ENCODE measurements at regions not wholly inside any gene's neighbourhood (a gene's known extent, or its start where the extent isn't known, plus 50 kb on each side); places are given as distances from the start of the nearest gene placed in this dataset.

- no peak for DNase-seq
Observed at GRCh38 chr2:38509947-38510326, 92.8 kb downstream of the HNRNPLL start.

GRCh38 chr2:38509314-38509946 lies 93.3 kb downstream of the HNRNPLL start:
- DNase-seq, result peak; percentile 29

GRCh38 chr2:38508311-38509039 lies 94.3 kb downstream of the HNRNPLL start:
- peak; percentile 58 for DNase-seq

- DNase-seq, result no peak
Observed at GRCh38 chr2:38507712-38508111, 95.0 kb downstream of the HNRNPLL start.

- DNase-seq, result no peak
Observed at GRCh38 chr2:38505779-38506178, 96.9 kb downstream of the HNRNPLL start.

GRCh38 chr2:38504169-38504568 lies 98.6 kb downstream of the HNRNPLL start:
- DNase-seq, result no peak

GRCh38 chr2:38502107-38502506 lies 100.6 kb downstream of the HNRNPLL start:
- no peak for DNase-seq

- DNase-seq, result no peak
Observed at GRCh38 chr2:38500283-38500634, 102.5 kb downstream of the HNRNPLL start.

GRCh38 chr2:38499548-38500282 lies 103.0 kb downstream of the HNRNPLL start:
- no peak for DNase-seq

- no peak for DNase-seq
Observed at GRCh38 chr2:38498045-38498481, 104.7 kb downstream of the HNRNPLL start.

GRCh38 chr2:38497670-38498037 lies 105.1 kb downstream of the HNRNPLL start:
- no peak for DNase-seq

GRCh38 chr2:38496927-38497669 lies 105.6 kb downstream of the HNRNPLL start:
- no peak for DNase-seq

- DNase-seq, result no peak
Observed at GRCh38 chr2:38495880-38496279, 106.8 kb downstream of the HNRNPLL start.

- DNase-seq, result no peak
Observed at GRCh38 chr2:38494394-38494793, 108.3 kb downstream of the HNRNPLL start.

- DNase-seq, result no peak
Observed at GRCh38 chr2:38492042-38492615, 110.6 kb downstream of the HNRNPLL start.

- DNase-seq, result no peak
Observed at GRCh38 chr2:38491436-38491835, 111.3 kb downstream of the HNRNPLL start.

GRCh38 chr2:38489846-38490245 lies 112.8 kb upstream of the ATL2 start:
- no peak for DNase-seq

GRCh38 chr2:38487852-38488251 lies 110.8 kb upstream of the ATL2 start:
- no peak for DNase-seq

- DNase-seq, result no peak
Observed at GRCh38 chr2:38486213-38487026, 109.3 kb upstream of the ATL2 start.

GRCh38 chr2:38485734-38486133 lies 108.7 kb upstream of the ATL2 start:
- DNase-seq, result no peak

- no peak for DNase-seq
Observed at GRCh38 chr2:38484957-38485356, 107.9 kb upstream of the ATL2 start.
